ENCODE measurements at regions not wholly inside any gene's neighbourhood (a gene's known extent, or its start where the extent isn't known, plus 50 kb on each side); places are given as distances from the start of the nearest gene placed in this dataset.
A peak's percentile ranks its signal among the peaks of the same experiment; 100 is the strongest.
"Not testable (repeated sequence)": the region's sequence is repeated elsewhere in the genome, so short reads cannot be mapped to it uniquely, and the experiment has no call there.

DNA sequence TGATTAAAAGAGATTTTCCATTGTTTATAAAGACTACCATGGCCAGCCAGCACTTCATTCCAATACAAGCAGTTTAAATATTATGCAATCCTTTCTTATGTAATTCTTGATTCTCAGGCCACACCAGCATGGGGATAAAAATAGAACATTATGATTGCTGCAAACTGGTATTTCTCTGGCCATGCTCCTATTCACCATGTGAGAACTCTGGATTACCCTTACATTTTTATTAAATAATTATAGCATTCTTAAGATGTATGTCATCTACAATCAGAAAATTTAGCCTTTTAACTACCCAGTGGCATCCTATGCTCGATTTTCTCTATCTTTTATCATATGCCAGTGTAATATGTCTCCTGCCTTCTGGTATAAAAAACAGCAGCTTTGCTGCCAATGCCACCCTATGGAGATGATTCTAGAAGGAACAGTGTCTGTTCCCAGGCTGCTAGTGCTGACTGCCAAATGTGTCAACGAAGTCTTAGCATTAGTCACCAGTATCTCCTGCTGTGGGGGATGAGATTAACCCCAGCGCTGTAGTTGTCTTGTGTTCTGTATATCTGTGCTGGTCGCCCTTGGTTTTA, 501.4 kb downstream of the BCKDHB start:
- H3K4me2 ChIP-seq (ENCODE audit: low read length) = peak overlapping the region; percentile 41
- no peaks in the 10 kb centered on the region for H3K9me3 ChIP-seq (replicated peaks; ENCODE audit: low read length)
- peaks cover 48% of the 10 kb centered on the region for H3K4me1 ChIP-seq (ENCODE audit: control insufficient read depth, insufficient read depth, low read length)
- H3K9ac ChIP-seq (ENCODE audit: low read depth, low read length) = peak overlapping the region; percentile 69
- no peaks in the 10 kb centered on the region for H3K36me3 ChIP-seq (ENCODE audit: insufficient read depth, low read length)
- H3K4me3 ChIP-seq (ENCODE audit: low read length) = no peak overlapping the region
- no peaks in the 10 kb centered on the region for H3K27me3 ChIP-seq (ENCODE audit: control insufficient read depth, insufficient read depth, low read length)

DNA sequence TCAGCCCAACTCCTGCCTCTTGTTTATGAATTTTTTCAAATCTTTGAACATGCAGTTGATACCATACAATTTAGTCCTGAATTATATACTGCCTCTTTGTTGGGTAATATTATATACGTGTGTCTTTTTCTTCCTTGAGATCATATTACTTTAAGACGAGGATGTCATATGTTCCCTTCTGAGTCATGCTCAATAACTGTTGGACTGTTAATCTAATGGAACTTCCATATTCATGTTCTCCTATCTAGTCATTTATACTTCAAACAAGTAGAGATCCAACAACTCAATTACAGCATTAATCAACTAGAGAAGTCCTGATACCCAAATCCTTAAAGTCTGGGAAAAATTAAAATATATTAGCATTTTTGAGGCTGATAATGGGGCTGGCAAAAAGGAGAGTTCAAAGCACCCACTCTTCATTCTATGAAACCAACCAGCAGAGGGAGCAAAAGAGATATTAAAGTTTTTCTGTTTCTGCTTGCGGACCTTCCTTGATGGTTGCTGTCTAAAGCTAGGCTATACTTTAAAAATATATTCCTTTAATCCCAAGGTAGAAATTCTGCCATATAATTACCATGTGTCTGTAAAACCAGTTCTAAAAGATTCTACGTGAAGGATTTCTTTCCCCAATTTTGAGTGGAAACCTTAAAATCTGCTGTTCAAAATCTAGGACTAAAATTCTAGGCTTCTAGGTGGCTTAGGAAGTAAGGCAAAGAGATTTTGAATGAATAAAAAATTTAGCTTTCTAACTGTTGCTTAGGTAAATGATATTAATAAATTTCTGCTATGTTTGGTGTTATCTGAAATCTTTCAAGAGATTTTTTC, 498.9 kb downstream of the BCKDHB start:
- Histone ChIP-seq H3K27me3 (ENCODE audit: control insufficient read depth, insufficient read depth, low read length) (no peaks in the 10 kb centered on the region), H3K4me1 (ENCODE audit: control insufficient read depth, insufficient read depth, low read length) (peaks cover 39% of the 10 kb centered on the region), H3K36me3 (ENCODE audit: insufficient read depth, low read length) (no peaks in the 10 kb centered on the region), H3K4me2 (ENCODE audit: low read length) (no peak overlapping the region), H3K4me3 (ENCODE audit: low read length) (no peak overlapping the region), H3K9me3 (replicated peaks; ENCODE audit: low read length) (no peaks in the 10 kb centered on the region), H3K9ac (ENCODE audit: low read depth, low read length) (no peak overlapping the region)

DNA sequence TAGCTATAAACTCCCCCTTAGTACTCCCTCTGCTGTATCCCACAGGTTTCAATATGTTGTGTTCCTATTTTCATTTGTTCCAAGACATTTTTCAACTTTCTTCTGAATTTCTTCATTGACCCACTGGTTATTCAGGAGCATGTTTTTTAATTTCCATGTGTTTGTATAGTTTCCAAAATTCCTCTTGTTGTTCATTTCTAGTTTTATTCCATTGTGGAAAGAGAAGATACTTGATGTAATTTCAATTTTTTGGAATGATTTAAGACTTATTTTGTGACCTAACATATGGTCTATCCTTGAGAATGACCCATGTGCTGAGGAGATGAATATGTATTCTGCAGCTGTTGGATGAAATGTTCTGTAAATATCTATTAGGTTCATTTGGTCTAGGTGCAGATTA, 497.2 kb downstream of the BCKDHB start:
- Histone ChIP-seq H3K4me3 (ENCODE audit: low read length) (no peak overlapping the region), H3K27me3 (ENCODE audit: control insufficient read depth, insufficient read depth, low read length) (no peaks in the 10 kb centered on the region), H3K36me3 (ENCODE audit: insufficient read depth, low read length) (no peaks in the 10 kb centered on the region), H3K9ac (ENCODE audit: low read depth, low read length) (no peak overlapping the region), H3K4me1 (ENCODE audit: control insufficient read depth, insufficient read depth, low read length) (peaks cover 23% of the 10 kb centered on the region), H3K4me2 (ENCODE audit: low read length) (no peak overlapping the region), H3K9me3 (replicated peaks; ENCODE audit: low read length) (no peaks in the 10 kb centered on the region)

DNA sequence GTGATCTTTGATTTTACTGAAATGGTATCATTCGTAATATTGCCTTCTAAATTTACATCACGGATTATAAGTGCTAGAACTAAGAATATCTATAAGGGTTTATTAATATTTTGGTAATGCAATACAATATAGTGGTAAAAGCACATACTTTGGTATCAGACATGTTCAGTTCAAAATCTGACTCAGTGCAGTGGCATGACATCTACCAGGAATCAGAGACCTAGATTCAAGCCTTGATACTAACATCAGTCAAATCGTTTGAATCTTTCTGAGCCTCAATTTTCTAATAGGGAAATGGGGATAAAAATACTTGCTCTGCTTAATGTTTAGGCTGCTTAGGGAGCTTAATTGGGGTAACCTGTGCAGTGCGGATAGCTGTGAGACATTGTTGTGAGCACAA, 488.0 kb downstream of the BCKDHB start:
- Histone ChIP-seq H3K36me3 (ENCODE audit: insufficient read depth, low read length) (no peaks in the 10 kb centered on the region), H3K9me3 (replicated peaks; ENCODE audit: low read length) (no peaks in the 10 kb centered on the region), H3K4me1 (ENCODE audit: control insufficient read depth, insufficient read depth, low read length) (no peaks in the 10 kb centered on the region)

DNA sequence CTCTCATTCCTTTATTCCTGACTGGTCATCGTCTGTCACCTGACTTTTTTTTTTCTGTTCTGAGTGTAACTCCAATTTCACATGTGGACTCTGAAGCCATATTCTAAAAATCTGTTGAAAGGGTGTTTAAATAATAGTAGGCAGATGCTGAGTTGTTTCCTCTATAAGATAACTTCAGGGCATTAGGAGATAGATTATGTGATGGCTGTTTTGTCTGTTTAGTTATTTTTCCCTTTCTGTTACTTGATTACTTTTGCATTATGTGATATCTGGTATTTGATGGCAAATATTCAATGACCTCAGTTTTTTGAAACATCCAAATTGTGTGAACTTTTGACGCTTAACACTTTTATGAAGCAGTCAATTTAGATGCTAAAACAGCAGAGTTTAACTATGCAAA, 486.0 kb downstream of the BCKDHB start:
- Histone ChIP-seq H3K4me1 (ENCODE audit: control insufficient read depth, insufficient read depth, low read length) (no peaks in the 10 kb centered on the region), H3K27me3 (ENCODE audit: control insufficient read depth, insufficient read depth, low read length) (no peaks in the 10 kb centered on the region), H3K9me3 (replicated peaks; ENCODE audit: low read length) (no peaks in the 10 kb centered on the region), H3K4me3 (ENCODE audit: low read length) (no peak overlapping the region), H3K4me2 (ENCODE audit: low read length) (no peak overlapping the region), H3K9ac (ENCODE audit: low read depth, low read length) (no peak overlapping the region), H3K36me3 (ENCODE audit: insufficient read depth, low read length) (no peaks in the 10 kb centered on the region)

More for the DNA sequence above, 488.0 kb downstream of the BCKDHB start:
- Histone ChIP-seq H3K9ac (ENCODE audit: low read depth, low read length) (no peak overlapping the region), H3K4me2 (ENCODE audit: low read length) (no peak overlapping the region), H3K27me3 (ENCODE audit: control insufficient read depth, insufficient read depth, low read length) (no peaks in the 10 kb centered on the region), H3K4me3 (ENCODE audit: low read length) (no peak overlapping the region)

DNA sequence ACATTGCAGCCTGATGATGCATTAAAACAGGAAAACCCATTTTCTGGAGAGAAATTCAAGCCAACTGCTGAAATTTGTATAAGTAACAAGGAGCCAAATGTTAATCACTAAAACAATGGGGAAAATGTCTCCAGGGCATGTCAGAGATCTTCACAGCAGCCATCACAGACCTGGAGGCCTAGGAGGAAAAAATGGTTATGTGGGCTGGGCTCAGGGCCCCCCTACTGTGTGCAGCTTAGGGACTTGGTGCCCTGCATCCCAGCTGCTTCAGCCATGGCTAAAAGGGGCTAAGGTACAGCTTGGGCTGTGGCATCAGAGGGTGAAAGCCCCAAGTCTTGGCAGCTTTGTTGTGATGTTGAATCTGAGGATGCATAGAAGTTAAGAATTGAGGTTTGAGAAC, 479.8 kb downstream of the BCKDHB start:
- no peak overlapping the region for H3K4me3 ChIP-seq (ENCODE audit: low read length)
- H3K36me3 ChIP-seq (ENCODE audit: insufficient read depth, low read length) = no peaks in the 10 kb centered on the region
- no peak overlapping the region for H3K9ac ChIP-seq (ENCODE audit: low read depth, low read length)

DNA sequence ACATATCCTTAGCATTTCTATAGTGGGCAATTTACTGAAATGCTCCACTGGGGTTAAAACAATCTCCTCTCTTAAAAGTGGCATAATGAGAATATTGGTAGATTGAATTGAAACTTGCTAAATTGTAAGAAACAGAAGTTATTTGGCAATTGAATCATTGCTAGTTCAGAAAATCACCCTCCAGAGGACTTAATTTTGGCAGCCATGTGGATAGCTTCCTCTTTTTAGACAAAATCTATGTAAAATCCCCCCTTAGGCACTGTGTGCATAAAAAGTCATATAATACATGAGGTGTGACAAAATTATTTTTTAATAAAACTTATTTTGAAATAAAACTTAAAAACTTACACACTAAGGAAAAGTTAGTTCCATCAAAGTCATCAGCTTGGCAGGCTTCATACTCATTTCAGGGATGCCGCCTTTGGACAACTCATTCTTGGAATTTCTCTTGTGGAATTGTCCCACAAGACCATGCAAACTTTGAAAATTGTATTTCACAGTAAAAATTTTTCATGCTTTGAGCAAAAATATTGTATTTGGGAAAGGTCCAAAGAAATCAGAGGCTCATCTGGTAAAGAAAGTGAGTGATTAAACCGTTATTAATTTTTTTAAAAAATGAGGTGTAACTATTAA, 473.0 kb downstream of the BCKDHB start:
- H3K9me3 ChIP-seq (replicated peaks; ENCODE audit: low read length) = no peaks in the 10 kb centered on the region
- no peaks in the 10 kb centered on the region for H3K4me1 ChIP-seq (ENCODE audit: control insufficient read depth, insufficient read depth, low read length)
- no peaks in the 10 kb centered on the region for H3K27me3 ChIP-seq (ENCODE audit: control insufficient read depth, insufficient read depth, low read length)
- no peaks in the 10 kb centered on the region for H3K36me3 ChIP-seq (ENCODE audit: insufficient read depth, low read length)
- no peak overlapping the region for H3K9ac ChIP-seq (ENCODE audit: low read depth, low read length)
- no peak overlapping the region for H3K4me2 ChIP-seq (ENCODE audit: low read length)
- no peak overlapping the region for H3K4me3 ChIP-seq (ENCODE audit: low read length)

More for the DNA sequence above, 479.8 kb downstream of the BCKDHB start:
- Histone ChIP-seq H3K27me3 (ENCODE audit: control insufficient read depth, insufficient read depth, low read length) (no peaks in the 10 kb centered on the region), H3K4me1 (ENCODE audit: control insufficient read depth, insufficient read depth, low read length) (no peaks in the 10 kb centered on the region), H3K4me2 (ENCODE audit: low read length) (no peak overlapping the region), H3K9me3 (replicated peaks; ENCODE audit: low read length) (no peaks in the 10 kb centered on the region)

DNA sequence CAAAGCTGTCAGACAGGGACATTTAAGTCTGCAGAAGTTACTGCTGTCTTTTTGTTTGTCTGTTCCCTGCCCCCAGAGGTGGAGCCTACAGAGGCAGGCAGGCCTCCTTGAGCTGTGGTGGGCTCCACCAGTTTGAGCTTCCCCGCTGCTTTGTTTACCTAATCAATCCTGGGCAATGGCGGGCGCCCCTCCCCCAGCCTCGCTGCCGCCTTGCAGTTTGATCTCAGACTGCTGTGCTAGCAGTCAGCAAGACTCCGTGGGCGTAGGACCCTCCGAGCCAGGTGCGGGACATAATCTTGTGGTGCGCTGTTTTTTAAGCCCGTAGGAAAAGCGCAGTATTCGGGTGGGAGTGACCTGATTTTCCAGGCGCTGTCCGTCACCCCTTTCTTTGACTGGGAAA, 466.8 kb downstream of the BCKDHB start:
- H3K27me3 ChIP-seq (ENCODE audit: control insufficient read depth, insufficient read depth, low read length); H3K4me2 ChIP-seq (ENCODE audit: low read length); H3K9me3 ChIP-seq (replicated peaks; ENCODE audit: low read length); H3K4me1 ChIP-seq (ENCODE audit: control insufficient read depth, insufficient read depth, low read length); H3K9ac ChIP-seq (ENCODE audit: low read depth, low read length); H3K4me3 ChIP-seq (ENCODE audit: low read length); H3K36me3 ChIP-seq (ENCODE audit: insufficient read depth, low read length): not testable (repeated sequence)

DNA sequence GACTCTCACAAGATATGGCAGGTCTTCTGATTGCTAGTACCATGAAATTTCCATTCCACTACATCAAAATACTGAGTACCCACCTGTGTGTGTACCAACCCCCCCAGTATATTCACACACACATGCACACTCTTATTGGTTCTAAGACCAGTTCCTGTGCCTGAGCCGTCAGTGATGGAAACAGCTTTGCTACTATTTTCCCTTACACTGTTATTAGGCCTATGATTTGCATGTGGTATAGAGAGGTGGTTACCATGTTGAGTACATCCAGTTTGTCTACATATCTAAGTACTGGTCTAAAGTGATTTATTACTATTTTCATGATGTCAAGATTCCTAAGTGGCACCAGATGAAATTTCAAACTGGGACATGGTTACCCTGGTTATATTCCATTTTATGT, 459.9 kb downstream of the BCKDHB start:
- Histone ChIP-seq H3K4me1 (ENCODE audit: control insufficient read depth, insufficient read depth, low read length) (no peaks in the 10 kb centered on the region), H3K4me2 (ENCODE audit: low read length) (no peak overlapping the region), H3K27me3 (ENCODE audit: control insufficient read depth, insufficient read depth, low read length) (no peaks in the 10 kb centered on the region), H3K9me3 (replicated peaks; ENCODE audit: low read length) (no peaks in the 10 kb centered on the region), H3K4me3 (ENCODE audit: low read length) (no peak overlapping the region), H3K36me3 (ENCODE audit: insufficient read depth, low read length) (no peaks in the 10 kb centered on the region), H3K9ac (ENCODE audit: low read depth, low read length) (no peak overlapping the region)

DNA sequence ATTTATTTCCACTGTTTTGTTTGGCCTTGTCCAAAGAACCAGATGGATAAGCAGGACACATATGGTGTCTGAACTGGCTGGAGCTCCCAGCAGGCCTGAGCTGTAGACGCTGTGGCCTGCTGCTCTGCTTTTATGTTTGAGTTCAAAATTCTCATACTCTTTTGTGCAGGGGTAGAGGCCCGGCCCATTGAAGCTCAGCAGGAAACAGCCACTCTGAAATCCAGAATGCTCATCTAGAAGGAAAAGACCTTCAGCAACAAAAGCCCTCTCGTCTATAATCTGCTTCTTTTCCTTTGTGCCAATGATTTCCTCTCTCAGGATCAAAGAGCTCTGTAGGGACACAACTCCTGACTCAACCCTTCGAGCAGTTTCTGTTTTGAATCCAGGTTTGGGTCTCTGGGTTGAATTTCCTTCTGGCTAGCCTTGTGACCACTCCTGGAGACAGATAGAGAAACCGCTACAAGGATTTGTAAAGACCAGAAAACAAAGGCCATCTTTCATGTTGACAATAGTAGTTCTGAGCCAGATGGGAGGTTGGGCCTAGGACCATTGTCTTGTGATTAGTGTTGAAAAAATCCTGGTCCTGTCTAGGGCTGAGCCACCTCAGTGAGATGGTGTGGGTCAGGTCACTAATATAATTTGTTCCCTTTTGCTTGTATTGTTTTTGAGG, 446.7 kb downstream of the BCKDHB start:
- Histone ChIP-seq H3K9me3 (replicated peaks; ENCODE audit: low read length) (no peaks in the 10 kb centered on the region), H3K4me2 (ENCODE audit: low read length) (no peak overlapping the region), H3K36me3 (ENCODE audit: insufficient read depth, low read length) (no peaks in the 10 kb centered on the region), H3K27me3 (ENCODE audit: control insufficient read depth, insufficient read depth, low read length) (no peaks in the 10 kb centered on the region), H3K9ac (ENCODE audit: low read depth, low read length) (no peak overlapping the region), H3K4me3 (ENCODE audit: low read length) (no peak overlapping the region), H3K4me1 (ENCODE audit: control insufficient read depth, insufficient read depth, low read length) (peaks cover 15% of the 10 kb centered on the region)

DNA sequence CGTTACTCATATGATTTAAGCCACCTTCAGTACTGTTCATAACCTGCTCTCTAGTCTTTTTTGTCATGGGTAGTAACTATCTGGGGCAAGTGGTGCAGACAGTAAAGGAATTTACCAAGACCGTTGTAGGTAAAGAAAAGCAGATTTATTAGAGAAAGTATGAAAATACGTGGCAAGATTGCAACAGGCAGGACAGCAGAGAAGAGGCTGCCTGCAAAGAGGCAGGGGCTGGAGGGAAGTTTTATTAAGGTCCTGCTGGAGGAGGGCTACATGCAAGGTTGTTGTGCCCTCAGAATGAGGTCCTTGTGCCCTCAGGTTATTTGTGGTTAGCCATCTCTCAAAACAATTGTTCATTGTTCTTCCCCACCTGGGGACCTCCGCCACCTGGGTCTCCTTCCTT, 444.3 kb downstream of the BCKDHB start:
- no peak overlapping the region for H3K9ac ChIP-seq (ENCODE audit: low read depth, low read length)

More for the DNA sequence above, 444.3 kb downstream of the BCKDHB start:
- Histone ChIP-seq H3K9me3 (replicated peaks; ENCODE audit: low read length) (no peaks in the 10 kb centered on the region), H3K27me3 (ENCODE audit: control insufficient read depth, insufficient read depth, low read length) (no peaks in the 10 kb centered on the region), H3K4me1 (ENCODE audit: control insufficient read depth, insufficient read depth, low read length) (peaks cover 38% of the 10 kb centered on the region), H3K4me2 (ENCODE audit: low read length) (no peak overlapping the region), H3K4me3 (ENCODE audit: low read length) (no peak overlapping the region), H3K36me3 (ENCODE audit: insufficient read depth, low read length) (no peaks in the 10 kb centered on the region)
